Pancreas (tissue), 10 donors: ENCODE measurements at regions not wholly inside any gene's neighbourhood (a gene's known extent, or its start where the extent isn't known, plus 50 kb on each side); places are given as distances from the start of the nearest gene placed in this dataset.

Source experiments
- ATAC-seq, 4 donors: fragments of 200-7000 bp; cut with Tn5 transposase; one replicate each; pipeline versions ENCODE4 v1.8.0 to v1.9.1; 2020; ENCODE audit warnings: mild to moderate bottlenecking in 4 of 4, moderate library complexity in 4 of 4
- DNase-seq, 6 donors: peaks; one replicate each; pipeline ENCODE4 v3.0.0-alpha.2; 2020
- FAIRE-seq: peaks from 2 replicates; lab custom pipeline; 2012; peaks lifted over from hg19 to GRCh38; lab: Jason Lieb, UNC
- H3K27ac ChIP-seq, 4 donors: fragments of 200-600 bp; sonication (generic); 1 replicate in 3 of 4; 2 replicates in 1 of 4; pipeline versions ENCODE4 v1.5.0 to v1.8.0; 2020
- H3K27me3 ChIP-seq, 4 donors: fragments of 200-600 bp; one replicate each; pipeline ENCODE4 v1.8.0; 2021
- H3K36me3 ChIP-seq, 3 donors: fragments of 200-600 bp; sonication (generic) in 1 of 3; one replicate each; pipeline versions ENCODE4 v1.5.0 to v1.8.0; 2020 to 2021
- H3K4me1 ChIP-seq, 3 donors: fragments of 200-600 bp; one replicate each; pipeline ENCODE4 v1.8.0; 2021
- H3K4me3 ChIP-seq, 4 donors: fragments of 200-600 bp; sonication (generic) in 2 of 4; one replicate each; pipeline versions ENCODE4 v1.5.0 to v1.8.0; 2020 to 2021
- H3K9me3 ChIP-seq, 4 donors: fragments of 200-600 bp; one replicate each; pipeline ENCODE4 v1.8.0; 2021
- CTCF ChIP-seq, 4 donors: fragments of 200-600 bp; sonication (generic) in 3 of 4; IDR thresholded peaks; one replicate each; pipeline versions ENCODE4 v1.5.0 to v1.8.0; 2021; ENCODE audit warnings: antibody characterized with exemption in 4 of 4
- WGBS, 2 donors: extraction: QIAGEN DNeasy Blood & Tissue Kit; methylation state at CpG; one replicate each; pipeline ENCODE4 v1.1.7; 2013; 5-methylcytosine and 5-hydroxymethylcytosine counted together
- intact Hi-C, 3 donors: fragments of 100-400 bp; cut with DNase I; formaldehyde crosslinking; loops; one replicate each; pipeline versions ENCODE4 v1.11.1 to v1.14.2; 2022
- donor health status: healthy with polysubstance abuse.
- donor health status: DM: no; HTN: no; CAD: no; lungs with moderate emphysema.
- donor health status: DM: no; HTN: no; CAD: no.
- donor health status: control.
- donor health status: control.
- donor health status: Bipolar disorder and iron deficiency.
- donor health status: DM: yes; HTN: yes; CAD: no.
- donor health status: DM: no; HTN: no; CAD: no.
- donor health status: DM: no; HTN: no; CAD: no.
- donor health status: DM: yes; HTN: yes; CAD: no.

- peaks cover 0 to 6% (median 0%) of the 10 kb centered on the region in 3 donors for H3K4me1 ChIP-seq
- H3K27ac ChIP-seq: no peak overlapping the region
- ATAC-seq (no peak), DNase-seq (no peak), FAIRE-seq (no peak)
- H3K9me3 ChIP-seq: no peaks in the 10 kb centered on the region
- H3K27me3 ChIP-seq: no peaks in the 10 kb centered on the region
- no peaks in the 10 kb centered on the region for H3K36me3 ChIP-seq
- 63 to 74% methylated on average over 3 of the region's 3 CpGs for WGBS, 2 donors
- H3K4me3 ChIP-seq: no peak overlapping the region
- TF ChIP-seq CTCF (IDR thresholded peaks at IDR 0.05): no peak
- intact Hi-C loops: no loop called here
Measured at GRCh38 chr1:203404546-203404945, 53.6 kb upstream of the FMOD start.

GRCh38 chr1:203405703-203406438, 54.9 kb upstream of the FMOD start:
- H3K9me3 ChIP-seq: no peaks in the 10 kb centered on the region
- H3K4me1 ChIP-seq: peaks cover 0 to 6% (median 0%) of the 10 kb centered on the region in 3 donors
- H3K36me3 ChIP-seq: no peaks in the 10 kb centered on the region
- ATAC-seq: no peak
- 78 to 79% methylated on average over 5 of the region's 5 CpGs for WGBS, 2 donors
- no peak overlapping the region for H3K27ac ChIP-seq
- no peak for TF ChIP-seq CTCF (IDR thresholded peaks at IDR 0.05)
- H3K4me3 ChIP-seq: no peak overlapping the region
- FAIRE-seq: no peak
- H3K27me3 ChIP-seq: no peaks in the 10 kb centered on the region
- DNase-seq: no peak
- intact Hi-C loops: no loop called here

- Histone ChIP-seq H3K9me3 (no peaks in the 10 kb centered on the region), H3K27me3 (no peaks in the 10 kb centered on the region), H3K36me3 (no peaks in the 10 kb centered on the region), H3K4me1 (peaks cover 0 to 6% (median 0%) of the 10 kb centered on the region in 3 donors), H3K27ac (no peak overlapping the region), H3K4me3 (no peak overlapping the region)
- 71 to 78% methylated on average over 7 of the region's 7 CpGs for WGBS, 2 donors
- TF ChIP-seq CTCF (IDR thresholded peaks at IDR 0.05): no peak
- no peak for DNase-seq
- no peak for FAIRE-seq
- ATAC-seq: no peak
- intact Hi-C loops: no loop called here
Measured at GRCh38 chr1:203406446-203407045, 55.6 kb upstream of the FMOD start.

- H3K9me3 ChIP-seq: no peaks in the 10 kb centered on the region
- H3K36me3 ChIP-seq: no peaks in the 10 kb centered on the region
- ATAC-seq: no peak
- TF ChIP-seq CTCF (IDR thresholded peaks at IDR 0.05): no peak
- DNase-seq: no peak
- H3K4me3 ChIP-seq: no peak overlapping the region
- H3K4me1 ChIP-seq: peaks cover 0 to 5% (median 0%) of the 10 kb centered on the region in 3 donors
- WGBS, 2 donors: 96 to 100% methylated on average over 1 of the region's 1 CpG
- no peak overlapping the region for H3K27ac ChIP-seq
- intact Hi-C loops: no loop called here
- no peaks in the 10 kb centered on the region for H3K27me3 ChIP-seq
- no peak for FAIRE-seq
Measured at GRCh38 chr1:203407296-203407695, 56.4 kb upstream of the FMOD start.
